NCI-H2227 treated with DMSO at 0.1 percent for 48 hours (cell line): ENCODE measurements at regions not wholly inside any gene's neighbourhood (a gene's known extent, or its start where the extent isn't known, plus 50 kb on each side); places are given as distances from the start of the nearest gene placed in this dataset.

Source experiments
- DNase-seq: peaks from one replicate; lab custom pipeline; 2025; lab: John Stamatoyannopoulos, UW

DNA sequence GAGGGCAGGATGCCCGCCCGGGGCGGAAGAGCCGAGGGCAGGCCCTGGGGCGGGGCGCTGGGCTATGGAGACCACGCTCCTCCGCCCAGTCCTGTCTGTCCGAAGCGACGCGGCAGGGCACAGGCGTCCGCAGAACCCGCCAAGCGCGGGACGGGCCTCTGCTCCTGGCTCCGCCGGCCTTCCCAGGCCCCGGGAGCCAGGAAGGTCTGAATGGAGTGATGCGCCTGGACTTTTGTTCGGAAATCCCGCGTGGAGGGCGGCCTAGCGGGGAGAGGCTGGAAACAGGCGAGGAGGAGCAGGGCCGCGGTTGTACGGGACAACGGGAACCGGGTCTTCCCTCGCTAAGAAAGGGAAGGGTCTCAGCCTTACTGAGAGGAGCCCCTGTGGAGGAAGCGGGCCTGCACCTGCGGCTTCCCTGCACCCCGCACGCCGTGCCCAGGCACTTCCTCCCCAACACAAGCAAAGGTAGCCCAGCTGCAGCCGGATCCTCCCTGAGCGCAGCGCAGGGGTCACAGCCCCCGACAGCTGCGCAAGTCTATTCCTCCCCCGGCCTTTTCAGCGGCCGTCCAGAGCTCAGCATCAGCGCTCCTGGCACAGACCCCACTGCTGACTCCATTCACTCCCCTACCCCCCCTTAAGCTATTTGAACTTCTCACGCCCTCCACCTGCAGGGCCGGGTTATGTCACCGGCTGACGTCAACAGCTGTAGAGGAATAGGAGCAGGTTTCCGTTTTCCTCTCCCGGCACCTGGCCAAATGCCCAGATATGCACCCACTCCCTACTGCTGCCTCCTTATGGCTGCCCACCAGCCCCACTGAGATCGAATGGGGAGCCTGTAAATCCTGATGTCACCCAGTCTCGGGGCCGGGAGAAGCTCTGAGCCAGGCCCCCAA, 143.2 kb upstream of the RET start:
- DNase-seq = no peak

DNA sequence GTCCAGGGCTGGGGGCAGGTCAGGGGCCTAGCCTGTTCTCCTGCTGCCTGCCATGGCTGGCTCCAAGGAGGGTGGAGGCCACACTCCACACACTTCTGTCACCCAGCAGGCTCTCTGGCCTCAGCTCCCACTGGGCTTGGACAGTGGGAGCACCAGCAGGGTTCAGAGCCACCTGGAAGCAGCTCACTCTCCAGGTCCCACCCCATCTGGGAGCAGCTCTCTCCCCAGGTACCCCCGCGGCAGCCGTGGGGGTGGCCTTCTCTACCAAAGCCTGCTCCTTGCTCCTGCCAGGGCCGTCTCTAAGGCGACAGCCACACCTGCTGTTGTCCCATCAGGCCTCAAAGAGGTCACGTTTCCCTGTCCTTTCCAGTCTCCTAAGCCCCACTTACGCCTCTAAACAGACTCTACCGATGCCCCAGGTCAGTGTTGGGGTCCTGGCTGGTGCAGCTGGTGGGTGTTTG, 142.5 kb upstream of the RET start:
- DNase-seq = no peak

DNA sequence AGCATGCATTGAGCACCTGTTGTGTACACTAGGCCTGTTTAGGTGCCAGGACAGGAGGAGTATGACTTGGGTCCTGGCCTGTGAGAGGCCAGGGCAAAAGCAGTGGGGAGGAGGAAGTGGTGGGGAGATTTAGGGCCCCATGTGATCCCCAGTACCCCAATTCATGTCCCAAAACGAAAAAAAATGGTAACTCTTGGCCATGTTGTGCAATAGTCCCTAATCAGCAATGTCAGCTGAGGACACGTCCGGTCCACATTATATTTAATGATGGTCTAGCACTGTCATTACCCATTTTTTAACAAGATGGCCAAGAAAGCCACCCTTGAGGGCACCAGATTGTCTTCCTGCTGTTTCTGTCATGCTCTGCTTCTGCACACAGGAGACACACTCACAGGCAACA, 142.0 kb upstream of the RET start:
- no peak for DNase-seq

DNA sequence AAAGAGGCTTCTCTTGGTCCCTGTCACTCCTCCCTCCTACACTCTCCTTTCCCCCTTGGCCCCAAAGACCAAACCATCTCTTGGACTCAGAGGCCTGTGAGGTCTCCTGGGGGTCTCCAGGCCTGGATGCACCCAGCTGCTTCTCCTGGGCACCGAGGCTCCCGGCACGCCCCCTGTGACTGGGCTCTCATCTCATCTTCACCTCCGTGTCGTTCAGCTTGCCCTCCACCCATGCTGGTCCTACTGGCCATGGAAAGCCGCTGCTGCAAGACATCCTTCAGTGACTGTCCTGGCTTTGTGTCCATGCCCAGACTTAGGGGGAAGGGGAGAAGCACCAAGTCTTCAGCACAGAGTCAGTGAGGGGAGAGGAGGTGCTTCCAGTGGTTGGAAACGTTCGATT, 141.4 kb upstream of the RET start:
- no peak for DNase-seq

DNA sequence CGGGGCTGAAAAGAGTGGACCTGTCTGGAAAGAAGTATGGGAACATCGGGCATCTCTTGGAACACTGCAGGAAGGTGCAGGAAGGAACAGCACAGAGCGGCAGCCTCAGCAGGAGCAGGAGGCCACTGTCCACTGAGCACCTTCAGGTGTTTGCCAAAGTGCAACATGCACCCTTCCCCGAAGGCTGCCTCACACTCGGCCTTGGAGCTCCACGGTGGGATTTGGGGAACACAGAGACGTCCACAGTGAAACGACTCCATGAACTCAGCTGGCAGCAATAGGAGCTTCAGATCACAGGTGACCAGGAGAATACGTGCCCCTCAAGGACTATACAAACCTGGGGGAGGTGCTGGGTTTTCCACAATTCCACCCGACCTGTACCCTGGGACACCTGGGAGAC, 140.3 kb upstream of the RET start:
- DNase-seq = no peak

DNA sequence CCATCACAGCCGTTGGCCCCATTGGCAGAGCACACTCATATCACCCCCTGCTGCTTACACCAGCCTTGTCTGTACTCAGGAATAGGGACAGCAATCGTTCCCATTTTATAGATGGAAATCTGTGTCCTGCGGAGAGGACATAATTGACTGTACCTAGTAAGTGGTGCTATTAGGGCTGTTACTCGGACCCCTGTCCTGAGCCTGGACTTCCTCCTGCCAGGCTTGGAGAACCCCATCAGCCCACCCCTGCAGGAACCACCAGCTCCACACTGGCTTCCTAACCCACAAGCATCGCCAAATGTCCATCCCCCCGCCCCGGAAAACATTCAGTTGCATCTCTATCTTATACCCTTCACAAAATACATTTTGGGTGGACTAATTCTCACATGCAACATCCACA, 139.8 kb upstream of the RET start:
- DNase-seq = no peak

DNA sequence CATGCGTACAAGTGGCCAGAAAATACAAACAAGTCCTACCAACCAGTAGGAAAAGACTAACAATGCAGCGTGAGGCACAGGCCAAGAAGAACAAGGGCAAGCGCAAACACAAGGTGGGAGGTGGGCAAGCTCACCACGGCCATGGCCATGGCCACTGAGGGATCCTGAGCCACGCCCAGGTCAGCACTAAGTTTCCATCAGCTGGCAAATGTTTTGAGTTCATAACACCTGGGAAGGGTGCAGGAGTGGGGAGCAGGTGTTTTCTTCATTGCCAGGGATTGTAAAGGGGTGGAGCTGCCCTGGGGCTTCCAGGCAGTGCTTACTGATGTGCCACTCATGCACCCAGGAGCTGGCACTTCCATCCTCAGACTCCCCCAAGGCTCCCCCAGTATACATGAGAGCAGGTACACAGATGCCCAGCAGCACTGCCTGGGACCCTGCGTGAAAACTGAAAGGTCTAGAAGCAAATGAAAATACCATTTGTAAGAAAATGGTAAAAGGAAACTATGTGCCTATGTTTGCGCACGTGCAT, 139.2 kb upstream of the RET start:
- DNase-seq = no peak

DNA sequence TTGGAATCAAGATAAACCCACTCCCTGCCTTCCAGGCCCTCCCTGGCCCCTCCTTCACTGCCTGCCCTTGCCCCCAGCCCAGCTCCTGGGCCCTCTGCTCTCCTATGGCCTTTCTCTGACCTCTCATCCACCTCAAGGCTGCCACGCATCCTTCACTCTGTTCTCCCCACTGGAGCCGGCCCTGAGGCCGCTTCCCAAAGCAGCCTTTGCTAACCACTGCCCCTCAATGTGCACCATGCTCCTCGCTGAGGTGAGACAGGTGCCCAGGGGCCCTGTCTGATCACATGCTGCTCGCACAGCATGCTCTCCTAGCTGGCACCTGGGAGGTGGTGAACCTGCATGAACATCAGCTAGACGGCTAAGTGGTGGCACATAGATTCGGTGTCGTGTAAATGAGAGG, 138.5 kb upstream of the RET start:
- DNase-seq = no peak

DNA sequence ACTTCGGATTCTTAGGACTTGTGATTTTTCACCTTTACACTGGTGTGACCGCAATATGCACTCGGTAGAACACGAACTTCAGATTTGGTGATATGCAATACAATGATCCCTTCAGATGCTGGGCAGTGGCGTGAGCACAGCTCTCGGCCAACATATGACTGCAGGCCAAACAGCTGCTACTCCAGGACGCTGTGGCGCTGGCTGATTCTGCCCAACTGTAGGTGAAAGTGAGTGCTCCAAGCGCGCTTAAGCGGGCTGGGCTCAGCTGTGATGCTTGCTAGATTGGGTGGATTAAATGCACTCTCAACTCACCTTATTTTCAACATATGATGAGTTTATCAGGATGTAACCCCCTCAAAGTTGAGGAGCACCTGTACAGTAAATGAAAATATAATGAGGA, 137.6 kb upstream of the RET start:
- DNase-seq = no peak

DNA sequence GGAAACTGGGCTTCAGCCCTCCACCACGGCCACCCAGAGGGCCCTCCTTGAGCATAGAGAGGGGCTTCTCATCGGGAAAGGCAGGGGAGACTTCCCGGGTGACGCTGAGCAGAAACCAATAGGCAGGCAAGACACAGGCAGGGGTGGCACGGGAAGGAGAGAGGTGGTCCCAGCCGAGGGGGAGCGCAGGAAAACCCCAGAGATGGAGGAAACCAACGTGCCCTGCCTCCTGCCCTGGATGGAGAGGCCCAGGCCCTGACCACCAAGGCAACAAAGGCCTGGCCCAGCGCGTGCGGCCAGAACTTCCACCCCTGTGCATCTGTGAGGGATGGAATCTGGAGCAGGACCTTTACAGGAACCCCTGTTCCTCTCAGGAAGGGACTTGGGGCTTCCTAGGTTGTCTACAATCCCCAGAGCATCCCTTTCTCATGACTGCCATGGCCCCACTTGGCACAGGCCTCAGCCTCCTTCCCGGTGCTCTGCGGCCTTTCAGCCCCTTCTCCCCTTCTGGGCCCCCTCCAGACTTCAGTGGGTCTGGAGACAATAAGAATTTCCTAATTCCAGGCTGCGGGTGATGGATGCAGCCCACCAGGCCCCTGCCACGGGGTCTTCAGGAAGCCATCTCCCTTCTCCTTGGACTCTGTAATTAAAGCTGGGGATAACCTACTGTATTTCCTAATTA, 137.0 kb upstream of the RET start:
- no peak for DNase-seq

DNA sequence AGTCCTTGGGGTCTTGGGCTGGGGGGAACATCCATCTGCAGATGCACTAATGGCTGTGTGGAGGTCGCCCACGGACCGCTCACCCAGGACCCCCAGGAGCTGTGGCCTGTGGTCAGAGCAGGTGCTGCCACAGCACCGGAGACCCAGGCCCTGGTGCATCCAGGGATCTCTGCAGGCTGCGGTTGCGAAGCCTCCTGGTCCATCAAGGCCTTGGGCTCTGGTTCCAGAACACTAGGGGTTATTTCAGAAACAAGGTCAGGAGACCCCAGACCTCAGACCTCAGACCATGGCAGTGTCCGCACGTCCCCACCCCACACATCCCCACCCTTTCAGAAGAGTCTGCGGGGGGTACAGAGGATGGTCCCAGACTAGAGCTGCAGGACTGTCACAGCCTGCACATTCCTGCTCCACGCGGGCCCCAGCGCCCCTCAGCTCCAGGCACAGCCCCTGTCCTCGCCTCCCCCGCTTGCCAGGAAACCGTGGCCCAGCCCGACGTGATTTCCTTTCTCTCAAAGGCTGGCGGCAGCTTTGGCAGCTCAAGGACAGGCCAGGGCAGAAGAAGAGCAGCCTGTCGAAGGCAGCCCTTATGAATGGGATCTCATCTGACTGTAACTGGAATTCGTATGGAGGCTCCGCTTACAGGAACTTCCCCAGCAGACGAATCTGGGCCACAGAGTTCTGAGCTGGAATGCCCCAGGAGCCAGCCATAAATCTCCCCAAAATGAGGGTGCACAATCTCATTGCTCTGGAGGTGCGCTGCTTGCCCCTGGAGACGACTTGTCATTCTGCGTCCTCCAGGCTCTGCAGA, 136.2 kb upstream of the RET start:
- no peak for DNase-seq

DNA sequence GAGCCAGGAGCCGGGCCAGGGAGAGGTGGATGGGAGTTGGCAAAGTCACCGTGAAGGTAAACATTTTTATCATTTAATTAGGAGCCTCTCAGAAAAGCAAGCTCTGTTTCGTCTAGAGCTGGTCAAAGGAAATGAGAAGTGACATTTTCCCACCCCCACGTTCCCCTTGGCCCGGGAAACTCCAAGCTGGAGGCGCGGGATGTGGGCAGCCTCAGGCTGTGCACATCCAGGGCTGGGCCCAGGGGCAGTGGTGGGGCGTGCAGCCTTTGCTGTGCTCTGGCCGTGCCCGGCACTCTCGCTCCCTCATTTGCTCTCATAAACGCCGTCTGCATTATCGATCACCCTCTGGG, 135.6 kb upstream of the RET start:
- no peak for DNase-seq

DNA sequence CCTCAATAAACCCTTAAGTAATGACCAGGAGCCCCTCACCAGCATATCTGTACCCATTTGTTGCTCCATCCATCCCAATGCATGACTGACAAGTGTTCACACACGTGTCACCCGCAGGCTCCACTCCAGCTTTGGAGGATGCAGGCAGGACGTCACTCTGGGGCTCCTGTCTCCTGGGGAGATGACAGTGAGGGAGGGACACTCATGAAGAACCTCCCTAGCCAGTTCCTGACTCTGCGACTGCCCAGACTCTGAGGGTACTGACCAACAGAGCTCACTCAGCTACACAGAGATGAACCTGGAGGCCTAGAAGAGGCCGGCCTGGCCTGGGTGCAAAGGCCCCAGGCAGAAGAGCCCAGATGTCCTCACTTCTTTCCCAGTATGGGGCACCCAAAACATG, 135.1 kb upstream of the RET start:
- DNase-seq = no peak

DNA sequence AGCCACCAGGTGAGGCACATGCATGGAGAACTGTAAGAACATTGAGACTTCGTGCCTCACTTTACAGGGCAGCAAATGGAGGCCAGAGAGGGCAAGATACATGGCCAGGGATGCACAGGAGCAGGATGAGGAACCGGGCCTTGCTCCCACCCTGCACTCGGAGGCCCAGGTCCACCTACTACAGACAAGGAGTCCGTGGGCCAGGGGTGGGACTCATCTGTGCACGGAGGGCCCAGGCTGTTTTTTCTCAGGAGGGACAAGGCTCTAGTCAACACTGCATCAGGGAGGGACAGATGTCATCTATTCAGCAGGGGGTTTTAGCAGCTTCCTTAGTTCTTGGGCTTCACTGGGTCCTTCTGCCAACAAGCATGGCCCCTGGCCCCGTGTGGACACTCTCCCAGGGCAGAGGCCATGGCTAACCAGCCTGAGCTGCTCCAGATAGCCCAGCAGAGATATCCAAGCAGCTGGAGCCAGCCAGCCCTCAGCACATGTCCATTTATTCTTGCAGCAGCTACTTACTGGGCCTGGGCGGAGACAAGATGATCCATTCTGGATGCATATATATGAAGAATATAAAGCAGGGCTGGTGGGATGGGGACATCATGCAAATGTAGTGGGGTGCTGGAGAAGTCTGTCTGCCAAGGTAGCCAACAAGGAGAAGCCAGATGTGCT, 134.5 kb upstream of the RET start:
- no peak for DNase-seq

DNA sequence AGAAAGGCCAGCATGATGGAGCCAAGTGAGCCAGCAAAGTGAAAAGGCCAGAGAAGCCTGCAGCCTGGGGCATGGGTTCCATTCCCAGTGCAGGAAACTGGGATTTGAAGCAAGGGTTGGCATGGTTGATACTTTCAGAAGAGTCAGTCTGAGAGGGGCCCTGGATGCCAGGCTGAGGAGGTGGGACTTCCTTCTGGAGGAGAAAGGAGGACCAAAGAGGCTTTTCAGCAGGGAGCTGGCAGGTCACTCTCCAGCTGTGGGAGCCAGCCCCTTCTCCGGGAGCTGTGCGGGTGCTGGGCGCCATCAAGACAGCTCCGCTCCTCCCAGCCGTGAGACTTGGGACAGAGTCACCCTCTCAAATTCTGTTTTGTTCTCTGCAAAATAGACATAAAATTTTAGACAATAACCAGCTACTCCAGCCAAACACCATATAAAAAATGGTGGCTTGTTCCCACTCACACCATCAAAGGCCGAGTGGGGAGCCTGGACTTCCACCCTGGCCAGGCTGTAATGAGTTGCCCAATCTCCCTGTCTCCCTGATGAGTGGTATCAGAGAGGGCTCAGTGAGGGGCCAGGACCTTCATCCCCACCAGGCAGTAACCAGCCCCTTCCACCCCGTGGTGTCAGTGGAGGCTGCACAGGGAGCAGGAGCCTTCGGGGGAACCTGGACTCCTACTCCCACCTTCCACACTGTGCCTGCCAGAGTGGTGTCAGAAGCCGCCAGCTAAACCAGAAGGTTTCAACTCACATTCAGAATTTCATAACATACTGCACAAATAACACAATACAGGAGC, 133.6 kb upstream of the RET start:
- no peak for DNase-seq

DNA sequence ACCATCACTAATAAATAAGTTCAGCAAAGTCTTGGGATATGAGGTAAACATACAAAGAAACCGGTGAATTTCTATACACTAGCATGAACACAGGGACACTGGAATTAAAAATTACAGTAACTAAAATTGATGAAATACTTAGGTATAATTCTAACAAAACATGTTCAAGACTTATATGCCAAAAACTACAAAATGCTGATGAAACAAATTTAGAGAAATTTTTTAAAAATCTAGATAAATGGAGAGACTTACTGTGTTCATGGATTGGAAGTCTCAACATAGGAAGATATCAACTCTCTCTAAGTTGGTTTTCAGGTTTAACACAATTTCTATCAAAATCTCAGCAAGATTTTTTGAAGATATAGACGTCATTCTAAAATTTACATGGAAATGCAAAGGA, 128.8 kb upstream of the RET start:
- no peak for DNase-seq

DNA sequence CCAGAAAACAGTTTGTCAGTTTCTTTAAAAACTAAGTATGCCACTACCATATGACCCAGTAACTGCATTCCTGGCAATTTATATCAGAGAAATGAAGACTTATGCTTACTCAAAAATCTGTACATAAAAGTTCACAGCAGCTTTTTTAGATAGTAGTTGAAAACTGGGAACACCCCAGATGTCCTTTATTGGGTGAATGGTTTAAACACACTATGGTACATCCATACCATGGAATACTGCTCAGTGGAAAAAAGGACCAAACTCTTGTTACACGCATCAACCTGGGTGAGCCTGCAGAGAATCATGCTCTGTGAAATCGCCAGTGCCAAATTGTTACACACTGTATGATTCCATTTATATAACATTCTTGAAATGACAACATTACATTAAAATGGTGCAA, 127.6 kb upstream of the RET start:
- DNase-seq = no peak

DNA sequence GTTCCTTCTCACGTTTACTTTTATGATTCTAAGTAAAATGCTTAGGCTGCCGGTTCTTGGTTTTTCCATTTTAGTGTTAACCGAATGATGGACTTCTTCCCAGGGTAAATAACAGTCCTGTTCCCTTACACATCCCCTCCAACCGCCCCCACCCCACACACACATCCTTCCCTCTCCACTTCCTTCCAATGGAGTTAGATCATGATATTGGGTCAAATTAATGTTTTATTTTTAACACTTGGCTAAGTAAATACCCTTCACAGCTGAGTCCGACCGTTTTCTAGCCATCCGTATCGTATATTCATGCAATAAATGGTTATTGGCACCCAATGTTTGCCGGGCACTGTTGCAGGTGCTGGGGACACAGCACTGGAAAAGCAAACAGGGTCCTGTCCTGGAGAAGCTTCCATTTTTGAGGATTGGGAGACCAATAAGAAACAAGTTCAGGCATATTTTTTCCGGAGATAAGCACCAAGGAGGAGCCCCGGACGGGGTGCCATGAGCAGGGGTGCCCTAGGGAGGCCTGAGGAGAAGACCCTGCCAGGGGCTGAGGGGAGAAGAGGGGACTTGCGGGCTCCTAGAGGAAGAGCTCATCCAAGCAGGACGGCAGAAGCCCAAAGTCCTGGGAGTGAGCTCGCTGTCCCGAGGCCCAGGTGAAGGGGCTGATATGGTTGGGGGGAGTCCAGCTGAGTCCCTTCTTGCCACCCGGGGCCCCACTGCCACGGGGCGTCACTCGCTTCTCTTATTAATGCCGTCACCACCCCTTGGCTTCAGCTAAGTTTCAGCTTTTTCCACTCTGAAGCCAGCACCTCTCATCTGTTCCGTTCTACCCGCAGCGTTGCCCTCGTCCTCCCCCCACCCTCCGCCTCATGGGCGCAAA, 126.0 kb upstream of the RET start:
- DNase-seq = no peak

DNA sequence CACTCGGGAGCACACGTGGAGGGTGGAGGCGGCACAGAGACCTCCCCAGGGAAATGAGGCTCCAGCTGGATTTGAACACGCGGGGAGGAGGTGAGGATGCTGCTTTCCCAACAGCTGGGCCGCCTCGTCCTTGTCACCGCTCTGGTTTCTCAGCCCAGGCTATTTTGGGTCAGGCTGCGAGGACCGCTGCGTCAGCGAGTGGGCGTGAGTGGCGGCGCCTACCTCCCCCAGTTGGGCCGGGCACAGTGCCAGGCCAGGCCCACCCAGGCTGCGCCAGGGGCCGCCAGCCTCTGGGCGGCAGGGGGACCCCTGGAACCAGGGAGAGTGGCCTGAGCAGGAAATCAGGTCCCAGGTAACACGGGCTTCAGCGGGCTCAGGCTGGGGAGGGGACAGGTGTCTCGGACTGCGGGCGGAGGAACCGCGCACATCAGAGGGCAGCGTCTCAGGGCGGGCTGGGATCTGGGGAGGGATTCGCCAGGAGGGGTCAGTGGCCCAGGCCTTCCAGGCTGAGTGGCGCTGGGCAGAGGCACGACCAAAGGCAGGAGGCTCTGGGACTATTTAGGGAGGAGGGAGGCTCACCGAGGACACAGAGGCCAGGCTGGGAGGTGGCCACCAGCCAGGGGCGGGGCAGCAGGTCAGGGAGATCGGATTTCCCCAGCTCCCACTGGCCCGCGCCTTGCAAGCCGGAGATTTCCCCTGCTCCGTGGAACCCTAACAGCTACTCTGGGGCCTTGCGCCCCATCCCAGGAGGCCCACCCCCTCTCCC, 125.2 kb upstream of the RET start:
- DNase-seq = no peak
